DND-41 (cell line): ENCODE measurements at regions not wholly inside any gene's neighbourhood (a gene's known extent, or its start where the extent isn't known, plus 50 kb on each side); places are given as distances from the start of the nearest gene placed in this dataset.

Experiments used
- CTCF ChIP-seq: IDR thresholded peaks from 2 replicates; pipeline ENCODE4 v1.5.1; 2012; ENCODE audit warnings: borderline replicate concordance, low read length, moderate library complexity, mild to moderate bottlenecking; ENCODE audit not compliant: poor library complexity, severe bottlenecking; ENCODE audit errors: extremely low read depth
- EZH2 ChIP-seq: IDR thresholded peaks from 3 replicates; pipeline ENCODE4 v1.6.1; 2012; ENCODE audit warnings: borderline replicate concordance, low read depth, mild to moderate bottlenecking, moderate library complexity, low read length, inconsistent platforms; ENCODE audit not compliant: severe bottlenecking

DNA sequence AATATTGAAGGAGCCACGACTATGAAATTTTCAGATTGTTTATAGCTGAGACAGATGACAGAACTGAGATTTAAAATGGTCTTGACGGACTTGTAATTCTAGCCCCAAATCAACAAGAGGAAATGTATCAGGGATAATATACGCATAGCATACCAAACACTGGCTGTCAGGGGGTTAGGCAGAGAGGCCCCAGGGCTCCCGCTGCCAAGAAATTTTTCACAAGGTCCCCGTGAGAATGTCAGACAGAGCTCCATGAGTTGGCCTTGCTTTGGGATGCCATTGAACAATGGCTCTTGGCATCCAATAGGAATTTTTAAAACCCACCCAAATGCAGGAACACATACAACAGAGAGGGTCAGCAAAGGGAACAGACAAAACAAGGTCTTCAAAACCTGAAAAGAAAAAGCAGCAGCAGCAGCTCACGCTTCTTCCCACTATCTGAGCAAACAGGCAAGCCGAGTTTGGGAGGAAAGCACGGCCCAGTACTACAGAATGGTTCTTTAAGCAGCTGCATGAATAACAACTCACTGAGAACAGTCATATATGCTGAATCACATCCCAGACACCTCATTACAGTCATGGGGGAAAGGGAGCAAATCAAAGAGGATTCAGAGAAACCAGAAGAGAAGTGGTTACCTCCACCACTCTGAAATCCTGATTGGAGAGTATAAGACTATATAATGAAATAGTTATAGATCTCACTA, 445.6 kb downstream of the RND3 start:
- TF ChIP-seq EZH2 (no peak), CTCF (no peak)
